ENCODE measurements at regions not wholly inside any gene's neighbourhood (a gene's known extent, or its start where the extent isn't known, plus 50 kb on each side); places are given as distances from the start of the nearest gene placed in this dataset.
A peak's percentile ranks its signal among the peaks of the same experiment; 100 is the strongest.
"Not testable (repeated sequence)": the region's sequence is repeated elsewhere in the genome, so short reads cannot be mapped to it uniquely, and the experiment has no call there.

- no peak for TF ChIP-seq CTCF (IDR thresholded peaks at IDR 0.05; ENCODE audit: insufficient read depth, low read depth, low read length, missing control alignments)
- no peak for DNase-seq (ENCODE audit: low read depth)
- H3K4me3 ChIP-seq (ENCODE audit: low read depth, low read length): no peak overlapping the region
These were observed 154.0 kb upstream of the ZNF92 start for GRCh38 chr7:65219623-65220022.

DNA sequence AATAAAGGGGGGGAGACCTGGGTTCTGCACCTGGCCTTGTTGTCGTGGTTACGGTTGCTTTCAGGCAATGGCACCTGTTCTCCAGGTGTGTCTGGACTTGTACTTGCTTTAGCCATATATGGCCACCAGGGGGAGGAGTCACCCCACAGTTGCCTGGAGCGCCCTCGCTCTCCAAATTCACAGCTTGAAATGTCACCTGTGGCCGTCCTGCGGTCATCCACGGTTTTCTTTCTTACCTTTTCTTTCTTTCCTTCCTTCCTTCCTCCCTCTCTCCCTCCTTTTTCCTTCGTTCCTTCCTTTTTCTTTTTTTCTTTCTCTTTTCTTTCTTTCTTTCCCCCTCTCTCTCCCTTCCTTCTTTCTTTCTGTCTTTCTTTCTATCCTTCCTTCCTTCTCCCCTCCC is 157.2 kb upstream of the ZNF92 start:
- TF ChIP-seq CTCF (IDR thresholded peaks at IDR 0.05; ENCODE audit: insufficient read depth, low read depth, low read length, missing control alignments): peak; percentile 67
- peak; percentile 76 for DNase-seq (ENCODE audit: low read depth)
- H3K4me3 ChIP-seq (ENCODE audit: low read depth, low read length): no peak overlapping the region

GRCh38 chr7:65213260-65213659 is 160.4 kb upstream of the ZNF92 start:
- H3K4me3 ChIP-seq (ENCODE audit: low read depth, low read length); DNase-seq (ENCODE audit: low read depth): not testable (repeated sequence)

DNA sequence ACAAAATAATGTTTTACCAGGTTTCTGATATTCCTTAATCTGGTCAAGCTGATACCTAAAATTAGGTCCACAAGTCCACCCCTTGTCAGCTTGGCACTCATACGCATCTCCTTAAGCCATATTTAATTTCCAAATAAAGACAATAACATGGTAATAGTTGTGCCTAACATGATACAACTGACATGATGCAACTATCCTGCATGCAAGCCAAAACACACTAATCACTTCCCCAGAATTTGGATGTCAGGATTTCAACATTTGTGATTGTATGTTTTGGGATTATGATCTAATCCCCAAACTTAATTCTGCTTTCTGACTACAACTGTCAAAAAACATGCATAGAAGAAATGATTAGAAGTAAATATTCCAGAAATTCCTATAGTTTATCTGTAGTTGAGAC is 174.4 kb upstream of the ZNF92 start:
- not testable (repeated sequence) for H3K4me3 ChIP-seq (ENCODE audit: low read depth, low read length); DNase-seq (ENCODE audit: low read depth)

GRCh38 chr7:65193334-65194058 is 180.2 kb upstream of the ZNF92 start:
- not testable (repeated sequence) for H3K4me3 ChIP-seq (ENCODE audit: low read depth, low read length); DNase-seq (ENCODE audit: low read depth)

DNA sequence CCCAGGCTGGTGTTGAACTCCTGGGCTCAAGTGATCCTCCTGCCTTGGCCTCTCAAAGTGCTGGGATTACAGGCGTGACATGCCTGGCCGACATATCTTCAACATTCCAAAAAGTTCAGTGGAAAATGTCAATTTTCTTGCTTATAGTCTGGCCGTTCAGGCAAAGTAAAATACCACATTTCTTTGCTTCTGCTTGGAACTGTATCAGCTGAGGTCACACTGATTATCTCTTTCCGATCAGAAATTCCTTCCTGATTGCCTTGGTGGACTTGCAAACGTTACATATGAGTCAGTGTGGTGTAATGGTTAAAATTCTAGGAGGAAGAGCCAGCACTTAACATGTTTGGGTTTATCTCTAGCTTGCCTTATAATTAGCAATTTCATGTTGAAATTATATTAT is 170.6 kb upstream of the ERV3-1 start:
- H3K4me3 ChIP-seq (ENCODE audit: low read depth, low read length); DNase-seq (ENCODE audit: low read depth): not testable (repeated sequence)

- not testable (repeated sequence) for H3K4me3 ChIP-seq (ENCODE audit: low read depth, low read length); DNase-seq (ENCODE audit: low read depth)
These were observed 143.6 kb upstream of the ERV3-1 start for GRCh38 chr7:65150105-65150504.

DNA sequence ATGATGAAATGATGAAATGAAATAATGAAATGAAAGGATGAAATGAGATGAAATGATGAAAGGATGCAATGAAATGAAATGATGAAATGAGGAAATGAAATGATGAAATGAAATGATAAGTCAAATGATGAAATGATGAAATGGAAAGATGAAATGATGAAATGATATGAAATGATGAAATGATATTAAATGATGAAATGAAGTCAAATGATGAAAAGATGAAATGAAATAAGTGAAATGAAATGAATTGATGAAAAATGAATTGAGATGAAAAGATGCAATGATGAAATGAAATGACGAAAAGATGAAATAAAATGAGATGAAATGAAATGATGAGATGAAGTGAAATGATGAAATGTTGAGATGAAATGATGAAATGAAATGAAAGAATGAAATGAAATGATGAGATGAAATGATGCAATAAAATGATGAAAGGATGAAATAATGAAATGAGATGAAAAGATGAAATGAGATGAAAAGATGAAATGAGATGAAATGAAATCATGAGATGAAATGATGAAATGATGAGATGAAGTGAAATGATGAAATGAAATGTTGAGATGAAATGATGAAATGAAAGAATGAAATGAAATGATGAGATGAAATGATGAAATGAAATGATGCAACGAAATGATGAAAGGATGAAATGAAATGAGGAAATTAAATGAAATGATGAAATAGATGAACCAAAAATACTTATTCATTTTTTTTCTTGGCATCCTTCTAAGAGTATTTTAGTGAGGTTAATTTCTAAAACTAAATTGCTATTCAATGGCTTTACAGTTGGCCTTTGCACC is 139.8 kb upstream of the ERV3-1 start:
- not testable (repeated sequence) for H3K4me3 ChIP-seq (ENCODE audit: low read depth, low read length); DNase-seq (ENCODE audit: low read depth)

DNA sequence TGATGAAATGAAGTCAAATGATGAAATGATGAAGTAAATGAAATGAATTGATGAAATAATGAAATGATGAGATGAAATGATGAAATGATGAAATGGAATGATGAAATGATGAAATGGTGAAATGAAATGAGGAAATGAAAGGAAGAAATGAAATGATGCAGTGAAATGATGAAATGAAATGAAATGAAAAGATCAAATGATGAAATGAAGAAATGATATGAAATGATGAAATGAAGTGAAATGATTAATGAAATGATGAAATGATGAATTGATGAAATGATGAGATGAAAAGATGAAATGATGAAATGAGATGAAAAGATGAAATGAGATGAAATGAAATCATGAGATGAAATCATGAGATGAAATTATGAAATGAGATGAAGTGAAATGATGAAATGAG is 139.2 kb upstream of the ERV3-1 start:
- H3K4me3 ChIP-seq (ENCODE audit: low read depth, low read length); DNase-seq (ENCODE audit: low read depth): not testable (repeated sequence)

- not testable (repeated sequence) for DNase-seq (ENCODE audit: low read depth)
These were observed 138.5 kb upstream of the ERV3-1 start for GRCh38 chr7:65145008-65145407.

GRCh38 chr7:65144557-65144956 is 138.1 kb upstream of the ERV3-1 start:
- not testable (repeated sequence) for DNase-seq (ENCODE audit: low read depth); H3K4me3 ChIP-seq (ENCODE audit: low read depth, low read length)

More at GRCh38 chr7:65145008-65145407, 138.5 kb upstream of the ERV3-1 start:
- H3K4me3 ChIP-seq (ENCODE audit: low read depth, low read length): not testable (repeated sequence)

GRCh38 chr7:65144119-65144518 is 137.6 kb upstream of the ERV3-1 start:
- not testable (repeated sequence) for H3K4me3 ChIP-seq (ENCODE audit: low read depth, low read length); DNase-seq (ENCODE audit: low read depth)

DNA sequence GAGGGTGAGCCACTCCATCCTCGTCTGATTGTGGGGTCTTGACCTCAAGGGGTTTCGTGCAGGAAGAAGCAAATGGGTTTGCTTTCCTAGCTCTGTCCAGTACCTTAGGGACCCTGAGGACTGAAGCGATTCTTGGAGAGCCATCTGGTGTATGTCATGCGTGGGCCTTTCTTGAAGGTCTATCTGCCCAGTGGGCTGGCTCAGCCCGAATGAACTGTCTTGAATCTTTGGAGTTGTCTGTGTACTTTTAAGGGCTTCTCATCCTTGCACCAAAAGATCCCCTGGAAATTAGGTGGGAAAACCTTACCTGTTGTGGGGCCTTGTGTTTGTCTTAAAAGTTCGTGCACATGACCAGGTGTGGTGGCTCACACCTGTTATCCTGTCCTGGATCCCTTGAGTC is 135.4 kb upstream of the ERV3-1 start:
- DNase-seq (ENCODE audit: low read depth); H3K4me3 ChIP-seq (ENCODE audit: low read depth, low read length): not testable (repeated sequence)

- not testable (repeated sequence) for H3K4me3 ChIP-seq (ENCODE audit: low read depth, low read length)
- DNase-seq (ENCODE audit: low read depth): peak; percentile 0
These were observed 134.9 kb upstream of the ERV3-1 start for GRCh38 chr7:65141405-65141778.

DNA sequence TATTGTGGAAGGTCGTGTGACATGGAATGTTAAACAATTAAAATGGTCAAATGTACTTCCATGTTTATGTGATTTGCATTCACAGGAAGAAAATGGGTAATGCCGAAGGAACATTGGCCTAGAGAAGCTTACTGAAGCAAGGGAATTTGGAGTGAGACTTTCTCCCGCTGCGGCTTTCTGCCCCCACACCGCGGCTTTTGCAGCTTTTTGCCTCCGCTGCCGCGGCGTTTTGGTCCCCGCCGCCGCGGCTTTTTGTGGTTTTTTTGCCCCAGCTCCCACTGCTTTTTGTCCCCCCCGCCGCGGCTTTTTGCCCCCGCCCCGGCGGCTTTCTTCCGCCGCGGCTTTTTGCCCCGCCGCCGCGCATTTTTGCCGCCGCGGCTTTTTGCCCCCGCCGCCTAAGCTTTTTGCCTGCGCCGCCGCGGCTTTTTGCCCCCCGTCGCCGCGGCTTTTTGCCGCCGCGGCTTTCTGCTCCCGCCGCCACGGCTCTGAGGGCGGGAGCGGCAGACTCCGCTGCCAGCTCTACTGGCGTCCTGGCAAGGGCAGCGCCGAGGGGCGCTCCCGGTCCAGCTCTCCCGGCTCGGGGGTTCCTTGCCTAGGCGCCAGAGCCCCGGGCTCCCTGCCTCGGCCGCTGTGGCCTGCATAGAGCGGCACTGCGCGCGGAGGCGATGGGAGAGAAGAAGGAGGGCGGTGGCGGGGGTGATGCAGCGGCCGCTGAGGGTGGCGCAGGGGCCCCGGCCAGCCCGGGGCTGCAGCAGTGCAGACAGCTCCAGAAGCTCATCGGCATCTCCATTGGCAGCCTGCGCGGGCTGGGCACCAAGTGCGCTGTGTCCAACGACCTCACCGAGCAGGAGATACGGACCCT is 134.3 kb upstream of the ERV3-1 start:
- DNase-seq (ENCODE audit: low read depth); H3K4me3 ChIP-seq (ENCODE audit: low read depth, low read length): not testable (repeated sequence)

- not testable (repeated sequence) for H3K4me3 ChIP-seq (ENCODE audit: low read depth, low read length); DNase-seq (ENCODE audit: low read depth)
These were observed 130.4 kb upstream of the ERV3-1 start for GRCh38 chr7:65136850-65137249.
